IMR-90 (cell line): ENCODE measurements at regions not wholly inside any gene's neighbourhood (a gene's known extent, or its start where the extent isn't known, plus 50 kb on each side); places are given as distances from the start of the nearest gene placed in this dataset.

Experiments used
- ATAC-seq: fragments of 200-7000 bp; cut with Tn5 transposase; 2 replicates; pipeline ENCODE4 v1.9.1; 2020; ENCODE audit warnings: low read depth, mild to moderate bottlenecking, moderate library complexity
- BruUV-seq: library from RNA; stranded (reverse); fragments of 400-500 nt; replicated peaks from 2 replicates; lab custom pipeline; 2021; lab: Mats Ljungman, UMichigan
- CTCF ChIA-PET: fragments of 300-600 bp; formaldehyde crosslinking; extraction: SDS; loops from one replicate; lab custom pipeline; 2021; ENCODE audit warnings: antibody characterized with exemption; lab: Yijun Ruan, JAX
- POLR2A ChIA-PET: fragments of 300-600 bp; sonication (Branson Sonifier 250); formaldehyde crosslinking; loops from one replicate; lab custom pipeline; 2022; ENCODE audit warnings: antibody characterized with exemption; ENCODE audit not compliant: unreplicated experiment; lab: Charles Lee
- DNase-seq: peaks from one replicate; pipeline ENCODE4 v3.0.0; 2013
- H2AFZ ChIP-seq: replicated peaks from 2 replicates; pipeline ENCODE3; 2013; ENCODE audit warnings: low read length, mild to moderate bottlenecking; ENCODE audit not compliant: poor library complexity
- H2AK5ac ChIP-seq: 2 replicates; pipeline ENCODE4 v1.6.1; 2013; ENCODE audit warnings: low read depth, low read length, inconsistent platforms
- H2AK9ac ChIP-seq: replicated peaks from 2 replicates; pipeline ENCODE3; 2013; ENCODE audit warnings: mild to moderate bottlenecking, low read depth, low read length, moderate library complexity; ENCODE audit not compliant: poor library complexity
- H2BK120ac ChIP-seq: 2 replicates; pipeline ENCODE4 v1.6.1; 2013; ENCODE audit warnings: low read depth, low read length, inconsistent platforms
- H2BK15ac ChIP-seq: 3 replicates; pipeline ENCODE4 v1.6.1; 2013; ENCODE audit warnings: low read depth, low read length, inconsistent platforms
- H2BK20ac ChIP-seq: 2 replicates; pipeline ENCODE4 v1.6.1; 2013; ENCODE audit warnings: low read depth, mild to moderate bottlenecking, inconsistent platforms, low read length, moderate library complexity
- H2BK5ac ChIP-seq: 2 replicates; pipeline ENCODE4 v1.6.1; 2013; ENCODE audit warnings: mild to moderate bottlenecking, low read depth, low read length, inconsistent platforms; ENCODE audit not compliant: poor library complexity, severe bottlenecking
- H3K14ac ChIP-seq: replicated peaks from 2 replicates; pipeline ENCODE4 v1.6.1; 2013; ENCODE audit warnings: low read depth, low read length, inconsistent platforms
- H3K18ac ChIP-seq: 2 replicates; pipeline ENCODE4 v1.6.1; 2013; ENCODE audit warnings: low read depth, low read length, control low read depth
- H3K23ac ChIP-seq: 2 replicates; pipeline ENCODE4 v1.6.1; 2013; ENCODE audit warnings: low read depth, low read length, inconsistent platforms
- H3K27ac ChIP-seq: 2 replicates; pipeline ENCODE4 v1.5.1; 2013; ENCODE audit warnings: mild to moderate bottlenecking, control low read depth, low read length; ENCODE audit not compliant: insufficient read depth
- H3K27me3 ChIP-seq: 2 replicates; pipeline ENCODE4 v1.6.1; 2013; ENCODE audit warnings: low read length; ENCODE audit not compliant: control insufficient read depth, insufficient read depth
- H3K36me3 ChIP-seq: 2 replicates; pipeline ENCODE4 v1.6.1; 2013; ENCODE audit warnings: low read length, mixed read lengths; ENCODE audit not compliant: control insufficient read depth, insufficient read depth
- H3K4ac ChIP-seq: 2 replicates; pipeline ENCODE4 v1.6.1; 2013; ENCODE audit warnings: low read depth, low read length, inconsistent platforms
- H3K4me1 ChIP-seq: 2 replicates; pipeline ENCODE4 v1.6.1; 2013; ENCODE audit warnings: low read length, mixed read lengths; ENCODE audit not compliant: control insufficient read depth, insufficient read depth
- H3K4me2 ChIP-seq: 2 replicates; pipeline ENCODE4 v1.6.1; 2013; ENCODE audit warnings: low read depth, mild to moderate bottlenecking, control low read depth, low read length, moderate library complexity
- H3K4me3 ChIP-seq: 2 replicates; pipeline ENCODE4 v1.5.1; 2013; ENCODE audit warnings: low read depth, mild to moderate bottlenecking, control low read depth, low read length, moderate library complexity; ENCODE audit not compliant: insufficient read depth
- H3K56ac ChIP-seq: 2 replicates; pipeline ENCODE4 v1.6.1; 2013; ENCODE audit warnings: low read length, inconsistent platforms; ENCODE audit not compliant: insufficient read depth; ENCODE audit errors: extremely low read depth
- H3K79me1 ChIP-seq, 2 experiments: 2 replicates each; pipeline ENCODE4 v1.6.1; 2013; ENCODE audit warnings: low read length in 2 of 2, inconsistent platforms in 1 of 2, low read depth in 1 of 2
- H3K9ac ChIP-seq: 2 replicates; pipeline ENCODE4 v1.6.1; 2013; ENCODE audit warnings: low read depth, low read length, control low read depth
- H3K9me1 ChIP-seq: 2 replicates; pipeline ENCODE4 v1.6.1; 2013; ENCODE audit warnings: low read length, inconsistent platforms; ENCODE audit not compliant: insufficient read depth
- H3K9me3 ChIP-seq: 2 replicates; pipeline ENCODE4 v1.6.1; 2013; ENCODE audit warnings: low read length; ENCODE audit not compliant: control insufficient read depth, insufficient read depth
- H4K20me1 ChIP-seq: 2 replicates; pipeline ENCODE4 v1.6.1; 2013; ENCODE audit warnings: low read length, inconsistent platforms; ENCODE audit not compliant: insufficient read depth
- H4K5ac ChIP-seq: 2 replicates; pipeline ENCODE4 v1.6.1; 2013; ENCODE audit warnings: mild to moderate bottlenecking, low read depth, low read length, control low read depth
- H4K8ac ChIP-seq, 2 experiments: 2 replicates each; pipeline ENCODE4 v1.6.1; 2013; ENCODE audit warnings: low read depth in 2 of 2, low read length in 2 of 2, control low read depth in 1 of 2, inconsistent platforms in 1 of 2
- H4K91ac ChIP-seq: 2 replicates; pipeline ENCODE4 v1.6.1; 2013; ENCODE audit warnings: low read depth, low read length, inconsistent platforms; ENCODE audit not compliant: insufficient read depth
- POLR2A ChIP-seq: IDR thresholded peaks from 2 replicates; pipeline ENCODE4 v1.6.1; 2012; ENCODE audit warnings: mild to moderate bottlenecking, low read depth, low read length
- WGBS, 2 experiments: methylation state at CpG; one replicate each; pipeline versions ENCODE4 v1.1.5 to v1.1.7; 2013; ENCODE audit warnings: missing lambda C conversion rate in 2 of 2; ENCODE audit not compliant: insufficient read length in 1 of 2; ENCODE audit errors: extremely low coverage in 2 of 2; 5-methylcytosine and 5-hydroxymethylcytosine counted together
- dilution Hi-C: fragments of 300-500 bp; cut with HindIII; formaldehyde crosslinking; loops from one replicate; pipeline ENCODE4 v1.14.3; 2018; ENCODE audit warnings: low sequenced_read_pairs; ENCODE audit not compliant: unreplicated experiment
- in situ Hi-C: fragments of 300-500 bp; cut with MboI; formaldehyde crosslinking; loops from 3 replicates; pipeline ENCODE4 v1.14.3; 2019; ENCODE audit warnings: low sequenced_read_pairs, inconsistent platforms, mixed read lengths
- intact Hi-C: fragments of 100-400 bp; cut with micrococcal nuclease; formaldehyde crosslinking; loops from 2 replicates; pipeline ENCODE4 v1.10.0; 2022

- no peak; the same call in 1 of the 2 replicates for TF ChIP-seq POLR2A
These were observed 482.2 kb upstream of the PAPPA start for GRCh38 chr9:115671236-115671962.

More at GRCh38 chr9:115671236-115671962, 482.2 kb upstream of the PAPPA start:
- ATAC-seq, result no peak
- Histone ChIP-seq H2BK120ac (peak overlapping the region; percentile 92), H3K79me1 (0 out of 4 replicates have a peak, but pooled peaks cover 0 to 3% of the 10 kb centered on the region in 2 experiments), H2BK5ac (peak overlapping the region; percentile 100), H2BK20ac (peak overlapping the region; percentile 96), H3K4ac (peak overlapping the region; percentile 85), H3K4me3 (no peak overlapping the region), H3K9me3 (no peaks in the 10 kb centered on the region), H3K23ac (peak overlapping the region; percentile 88), H2BK15ac (peak overlapping the region; percentile 90), H3K4me1 (peaks cover 37% of the 10 kb centered on the region), H3K14ac (peak overlapping the region; percentile 89), H3K4me2 (no peak overlapping the region), H4K20me1 (no peaks in the 10 kb centered on the region), H3K36me3 (no peaks in the 10 kb centered on the region), H3K27ac (peak overlapping the region; percentile 98), H3K9me1 (peaks cover 13% of the 10 kb centered on the region), H4K5ac (peak overlapping the region; percentile 87), H3K9ac (peak overlapping the region; percentile 24; the same call in 1 of the 2 replicates), H2AFZ (no peak overlapping the region), H3K18ac (peak overlapping the region; percentile 93), H2AK9ac (no peak overlapping the region), H2AK5ac (peak overlapping the region; percentile 80), H3K27me3 (no peaks in the 10 kb centered on the region), H4K91ac (peak overlapping the region; percentile 97), H4K8ac (peak overlapping the region; percentile 79 to 95), H3K56ac (peak overlapping the region; percentile 86)
- intact Hi-C loops, result loop anchor here (5.0 kb wide), 1 partner anchor 481 kb away; the partner anchor contains the start of gene PAPPA
- ChIA-PET CTCF (interaction anchor here (0.7 to 0.8 kb wide), 2 partner anchors 8 to 78 kb away, joined by 3 read pairs; no protein-coding TSS in a partner anchor), POLR2A (no interaction called here)
- in situ Hi-C loops, result no loop called here
- BruUV-seq, result no TSS peak
- WGBS, 2 experiments, result 60% methylated on average over 1 of the region's 7 CpGs; no CpG with 5 or more reads in 1 of the 2 experiments
- DNase-seq, result no peak
- dilution Hi-C loops, result no loop called here
